HG03045 (cell line): ENCODE measurements at regions not wholly inside any gene's neighbourhood (a gene's known extent, or its start where the extent isn't known, plus 50 kb on each side); places are given as distances from the start of the nearest gene placed in this dataset.
"Not testable (repeated sequence)": the region's sequence is repeated elsewhere in the genome, so short reads cannot be mapped to it uniquely, and the experiment has no call there.

ENCODE experiments used
- ATAC-seq: cut with Tn5 transposase; IDR thresholded peaks from one replicate; pipeline ENCODE4 v1.9.1; 2021; ENCODE audit warnings: mild to moderate bottlenecking, moderate library complexity; ENCODE audit not compliant: unreplicated experiment

DNA sequence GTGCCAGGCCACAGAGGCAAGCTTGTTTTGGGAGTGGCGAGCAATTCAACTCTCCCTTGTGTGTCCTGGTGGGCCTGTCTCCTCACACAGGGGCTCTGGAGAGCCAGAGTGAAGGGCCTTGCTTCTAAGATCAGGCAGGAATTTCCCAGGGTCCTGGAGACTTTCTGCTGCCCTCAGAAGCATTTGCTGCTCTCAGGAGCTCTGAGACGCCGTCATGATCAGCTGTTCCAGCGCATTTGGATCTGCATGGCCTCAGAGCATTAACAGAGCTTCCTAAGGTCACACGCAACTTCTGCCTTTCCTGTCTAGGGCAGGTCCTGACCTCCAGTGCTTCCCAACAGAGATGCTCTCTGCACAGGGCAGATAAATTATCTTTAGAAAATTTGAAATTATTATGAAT lies 52.2 kb upstream of the C10orf90 start:
- no peak for ATAC-seq

DNA sequence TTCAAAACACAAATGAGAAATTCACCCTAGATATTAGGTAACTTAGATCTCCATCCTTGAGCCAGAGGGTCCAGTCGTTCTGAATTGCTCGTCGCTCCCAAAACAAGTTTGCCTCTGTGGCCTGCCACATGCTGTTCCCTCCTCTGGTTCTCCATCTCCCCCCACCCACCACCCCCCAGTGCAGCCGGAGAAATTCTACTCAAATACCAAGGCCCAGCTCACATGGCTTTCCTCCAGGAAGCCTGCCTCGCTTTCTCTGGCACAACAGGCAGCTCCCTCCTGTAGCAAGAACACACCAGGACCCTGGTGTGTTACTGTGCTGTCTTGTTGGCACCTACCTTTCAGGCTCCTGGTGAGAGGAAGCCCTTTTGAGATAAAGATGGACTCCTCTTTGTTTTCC lies 52.7 kb upstream of the C10orf90 start:
- no peak for ATAC-seq

DNA sequence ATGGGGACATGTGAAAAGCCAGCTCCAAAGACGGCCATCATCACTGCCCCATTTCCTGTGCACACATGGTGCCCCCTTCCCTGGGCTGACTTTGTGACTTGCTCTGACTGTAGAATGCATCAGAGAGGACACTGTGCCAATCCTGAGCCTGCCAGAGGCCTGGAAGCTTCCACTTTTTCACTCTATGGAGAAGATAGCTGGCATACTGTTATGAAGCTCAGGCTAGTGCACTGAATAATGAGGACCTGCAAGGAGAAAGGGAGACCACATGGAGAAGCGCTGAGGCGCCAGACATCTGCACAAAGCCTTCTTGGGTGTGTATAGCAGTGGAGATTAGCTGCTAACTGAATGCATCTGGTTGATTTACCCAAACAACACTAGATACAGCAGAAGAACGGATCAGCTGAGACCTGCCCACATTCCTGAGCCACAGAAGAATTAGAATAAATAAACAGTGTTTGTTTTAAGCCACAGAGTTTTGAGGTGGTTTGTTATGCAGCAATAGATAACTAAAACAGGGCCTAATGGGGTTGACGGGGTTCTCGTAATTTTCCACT lies 58.9 kb upstream of the C10orf90 start:
- no peak for ATAC-seq

DNA sequence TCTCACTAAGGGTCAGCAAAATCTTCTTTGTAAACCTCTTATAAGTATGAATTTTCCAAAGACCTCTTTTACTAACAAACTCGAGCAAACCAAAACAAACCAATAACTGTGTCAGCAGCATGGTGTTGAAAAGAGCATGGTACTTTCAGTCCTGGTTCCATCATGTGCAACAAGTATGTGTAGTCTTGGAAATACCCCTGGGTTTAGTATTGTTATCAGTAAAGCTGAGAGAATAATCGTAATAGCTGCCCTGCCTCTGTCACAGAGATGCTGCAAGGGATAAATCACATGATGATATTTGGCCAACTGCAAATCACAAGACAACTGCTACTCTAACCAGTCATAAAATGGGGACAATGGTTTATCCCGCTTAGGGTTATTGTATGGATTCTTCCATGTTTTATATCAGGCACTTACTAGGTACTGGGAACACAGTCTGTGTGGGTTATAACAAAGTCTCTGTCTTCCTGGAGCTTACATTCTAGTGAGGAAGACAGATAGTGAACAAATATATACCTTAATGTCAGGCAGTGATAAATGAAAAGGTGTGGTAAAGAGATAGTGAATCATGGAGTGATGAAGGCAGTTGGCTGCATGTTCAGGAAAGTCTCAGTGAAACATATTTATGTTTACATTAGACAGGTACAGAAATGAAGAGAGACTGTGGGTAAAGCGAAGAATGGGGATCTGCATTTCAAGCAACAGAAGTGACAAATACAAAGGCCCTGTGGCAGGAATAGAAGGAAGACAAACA lies 60.5 kb upstream of the C10orf90 start:
- no peak for ATAC-seq

DNA sequence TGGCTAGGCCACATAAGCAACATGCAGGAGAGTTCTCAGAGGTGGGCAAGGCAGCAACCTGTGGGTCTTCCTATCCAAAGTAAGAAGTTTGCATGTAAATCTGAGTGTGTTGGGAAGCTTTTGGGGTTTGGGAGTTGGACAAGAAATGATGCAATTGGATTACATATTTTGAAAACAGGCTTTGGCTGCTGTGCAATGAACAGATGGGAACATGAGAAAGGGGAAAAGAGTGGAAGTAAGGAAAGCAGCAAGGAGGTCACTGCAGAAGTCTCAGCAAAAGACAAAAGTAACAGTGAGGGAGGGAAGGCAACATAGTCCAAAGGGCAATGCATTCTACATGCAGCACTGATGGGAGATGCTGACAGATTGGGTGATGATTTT lies 61.1 kb upstream of the C10orf90 start:
- ATAC-seq, result no peak

DNA sequence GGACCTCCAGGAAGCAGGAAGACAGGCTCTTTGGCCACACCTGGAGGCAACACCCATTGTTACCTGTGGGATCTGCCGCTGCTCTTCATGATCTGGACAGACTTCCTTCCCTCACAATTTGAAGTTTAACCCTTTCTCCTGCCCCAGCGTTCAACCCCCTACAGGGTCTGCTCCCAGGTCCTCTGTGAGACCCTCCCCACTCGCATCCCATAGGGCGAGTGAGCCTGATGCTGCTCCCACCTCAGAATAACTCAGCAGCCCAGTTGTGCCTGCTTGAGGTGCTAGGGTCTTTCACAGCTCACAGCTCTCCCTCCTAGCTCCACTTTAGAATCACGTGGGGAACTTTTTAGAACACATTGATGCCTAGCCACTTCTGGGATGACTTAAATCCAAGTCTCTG lies 61.8 kb upstream of the C10orf90 start:
- ATAC-seq, result no peak

DNA sequence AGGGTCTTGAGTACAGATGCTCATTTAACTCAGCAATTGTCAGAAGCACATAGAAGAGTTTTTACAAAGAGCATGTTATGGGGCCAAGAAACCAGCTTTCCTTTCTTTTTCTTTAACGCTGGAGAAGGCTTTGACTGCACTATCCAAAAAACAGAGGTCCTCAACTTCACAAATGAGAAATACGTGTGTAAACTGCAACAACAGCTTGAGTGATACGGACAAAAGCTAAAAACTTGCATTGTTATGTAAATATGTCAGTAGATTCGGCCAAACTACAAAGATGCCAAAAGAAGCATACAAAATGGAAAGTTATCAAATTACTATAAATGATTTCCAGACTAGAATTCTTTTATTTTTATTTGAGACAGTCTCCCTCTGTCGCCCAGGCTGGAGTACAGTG lies 62.4 kb upstream of the C10orf90 start:
- no peak for ATAC-seq

DNA sequence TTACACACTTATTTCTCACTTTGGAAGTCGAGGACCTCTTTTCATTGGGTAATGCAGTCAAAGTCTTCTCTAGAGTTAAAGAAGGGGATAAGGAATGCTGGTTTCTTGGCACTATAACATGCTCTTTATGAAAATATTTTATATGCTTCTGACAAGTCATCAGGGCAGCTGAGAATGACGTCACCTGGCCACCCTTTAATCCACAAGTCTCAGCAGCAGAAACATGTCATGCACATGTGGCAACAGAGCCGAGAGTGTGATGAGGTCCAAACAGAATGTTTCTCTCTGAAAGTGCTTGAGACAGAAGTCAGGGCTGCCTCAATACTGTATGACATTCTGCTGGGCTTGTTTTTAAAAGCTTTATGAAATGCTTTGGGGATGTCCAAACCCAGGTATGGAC lies 63.5 kb upstream of the C10orf90 start:
- ATAC-seq, result no peak

DNA sequence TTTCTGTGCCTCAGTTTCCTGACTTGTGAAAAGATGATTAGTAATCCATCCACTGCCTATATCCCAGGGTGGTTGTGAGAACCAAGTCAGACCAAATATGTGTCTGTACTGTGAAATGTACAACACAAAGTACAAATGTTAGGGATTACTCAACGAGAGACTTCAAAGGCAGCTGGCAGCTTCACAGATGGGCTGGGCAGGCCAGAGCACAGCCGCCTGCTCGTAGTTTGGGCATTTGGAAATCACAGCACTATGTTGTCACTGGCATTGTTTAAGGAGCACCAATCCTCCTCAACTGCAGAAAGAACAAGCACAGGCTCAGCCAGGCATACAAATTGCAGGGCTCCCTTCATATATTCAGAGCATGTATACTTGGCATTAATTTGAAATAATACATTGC lies 64.5 kb upstream of the C10orf90 start:
- no peak for ATAC-seq

DNA sequence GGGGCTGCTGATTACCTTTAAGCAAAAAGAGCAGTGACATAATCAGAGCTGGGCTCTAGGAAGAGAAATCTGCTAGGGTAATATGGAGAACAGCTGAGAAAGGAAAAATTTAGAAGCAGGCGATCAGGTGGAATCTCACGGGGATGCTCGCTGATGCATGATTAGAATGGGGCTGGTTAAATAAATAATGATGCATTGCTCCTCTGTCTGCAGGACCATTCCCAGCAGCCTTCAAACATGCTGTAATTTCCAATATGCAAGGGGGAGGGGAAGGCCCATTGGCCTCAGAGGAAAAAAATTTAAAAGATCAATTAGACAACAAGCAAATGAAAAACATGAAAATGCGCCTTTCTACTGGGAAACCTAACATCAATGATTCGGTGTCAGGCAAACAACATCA lies 65.6 kb upstream of the C10orf90 start:
- ATAC-seq, result no peak

DNA sequence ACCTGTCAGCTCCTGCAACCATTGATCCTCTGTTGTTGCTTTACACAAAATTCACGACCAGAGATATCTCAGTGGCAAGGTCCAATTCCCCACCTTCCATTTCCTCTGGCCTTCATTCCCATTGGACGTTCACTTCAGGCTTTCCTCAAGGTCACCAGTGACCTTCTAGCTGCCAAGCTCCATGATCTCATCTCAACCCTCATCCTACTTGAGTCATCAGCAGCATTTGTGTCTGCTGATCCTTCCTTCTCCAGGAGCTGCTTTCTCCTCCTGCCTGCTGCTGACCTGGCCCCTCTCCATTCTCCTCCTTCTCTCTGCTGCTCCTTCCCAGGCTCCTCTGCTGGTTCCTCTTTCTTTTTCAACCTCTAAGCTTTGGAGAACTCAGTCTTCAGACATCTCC lies 66.2 kb upstream of the C10orf90 start:
- no peak for ATAC-seq

DNA sequence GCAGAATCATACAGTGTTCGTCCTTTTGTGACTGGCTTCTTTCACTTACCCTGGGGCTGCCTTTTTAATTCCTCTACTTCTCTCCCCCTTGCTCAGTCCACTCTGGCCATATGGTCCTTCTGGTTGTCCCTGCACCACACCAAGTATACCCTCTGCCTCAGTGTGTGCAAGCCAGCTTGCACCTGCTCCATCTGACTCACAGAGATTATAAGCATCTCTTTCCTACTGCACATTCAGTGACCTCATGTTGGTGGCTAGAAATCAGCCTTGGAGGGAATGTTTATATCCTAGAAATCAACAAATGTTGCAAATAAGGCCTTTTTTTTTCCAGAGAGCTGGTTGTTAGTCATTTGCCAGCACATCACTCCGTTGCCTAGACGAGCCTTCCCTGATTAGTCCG lies 67.5 kb upstream of the C10orf90 start:
- no peak for ATAC-seq

DNA sequence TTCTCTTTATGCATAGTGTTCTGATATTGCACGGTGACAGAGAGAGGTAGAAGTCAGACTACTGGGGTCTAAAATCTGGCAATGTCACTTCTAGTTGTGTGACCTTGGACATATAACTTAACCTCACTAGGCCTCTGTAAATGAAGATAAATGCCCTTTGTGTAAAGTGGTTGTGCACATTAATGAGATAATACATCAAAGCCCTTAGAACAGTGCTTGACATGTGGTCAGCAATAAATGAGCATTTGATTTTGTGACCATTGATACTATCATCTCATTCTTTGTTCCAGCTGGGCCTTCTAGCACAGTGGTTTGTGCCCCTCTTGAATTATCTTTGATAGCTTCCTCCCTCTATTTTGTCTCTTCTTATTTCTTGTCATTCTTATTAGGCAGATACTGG lies 74.1 kb upstream of the C10orf90 start:
- ATAC-seq, result no peak

DNA sequence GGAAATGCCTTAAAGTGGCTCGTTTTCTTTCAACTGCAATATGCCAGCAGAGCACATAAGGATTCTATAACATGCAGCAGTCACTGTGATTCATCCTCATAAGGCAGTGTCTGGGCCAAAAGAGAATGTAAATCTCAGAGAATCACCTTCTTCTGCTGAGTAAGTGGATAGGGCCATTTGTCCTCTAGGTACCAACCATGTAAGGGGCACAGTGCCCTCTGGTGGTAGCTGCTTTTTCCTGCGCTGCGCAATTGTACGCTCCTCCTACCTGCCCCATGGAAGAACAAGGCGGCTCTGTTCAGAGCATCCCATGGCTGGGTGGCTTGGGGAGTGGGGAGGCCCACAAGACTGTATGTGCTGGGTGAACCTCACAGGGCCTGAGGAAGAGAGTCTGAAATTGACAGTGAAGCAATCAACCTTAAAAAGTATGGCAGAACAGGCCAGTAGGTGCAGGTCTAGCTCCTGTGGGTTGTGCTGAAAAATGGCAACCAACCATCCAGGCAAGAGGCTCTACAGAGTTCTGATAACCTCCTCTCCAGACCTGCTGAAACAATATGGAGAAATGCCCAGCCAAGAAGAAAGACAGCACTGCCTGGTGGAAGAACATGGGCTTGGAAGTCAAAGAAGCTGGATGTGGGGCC lies 78.6 kb upstream of the C10orf90 start:
- ATAC-seq, result peak; percentile 56

DNA sequence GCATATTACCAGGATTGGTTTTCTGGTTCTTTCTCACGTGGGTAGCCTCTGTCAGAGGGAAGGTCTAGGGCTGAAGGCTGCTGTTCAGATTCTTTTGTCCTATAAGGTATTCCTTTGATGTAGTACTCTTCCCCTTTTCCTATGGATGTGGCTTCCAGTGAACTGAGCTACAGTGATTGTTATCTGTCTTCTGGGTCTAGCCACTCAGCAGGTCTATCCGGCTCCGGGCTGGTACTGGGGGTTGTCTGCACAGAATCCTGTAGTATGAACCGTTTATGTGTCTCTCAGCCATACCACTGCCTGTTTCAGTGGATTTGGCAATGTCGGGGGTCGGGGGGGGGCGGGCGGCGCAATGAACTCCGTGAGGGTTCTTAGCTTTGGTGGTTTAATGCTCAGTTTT lies 84.5 kb upstream of the C10orf90 start:
- no peak for ATAC-seq

DNA sequence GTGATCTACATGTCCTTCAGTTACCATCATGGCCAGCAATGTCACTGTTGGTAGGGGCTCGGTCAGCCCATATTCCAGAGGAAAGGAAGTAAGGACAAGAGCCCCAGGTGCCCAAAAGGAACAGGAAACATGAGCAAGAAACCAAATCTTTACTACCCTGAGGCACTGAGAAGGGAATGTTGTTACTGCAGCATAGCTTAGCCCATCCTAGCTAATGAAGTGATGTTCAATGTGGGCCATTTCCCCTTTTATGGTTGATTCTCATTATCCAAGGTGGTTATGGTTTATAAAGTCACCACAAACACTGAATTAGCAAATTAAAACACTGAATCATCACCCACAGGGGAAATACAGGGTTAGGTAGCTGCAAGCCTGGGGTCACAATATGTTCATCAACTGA lies 88.4 kb upstream of the C10orf90 start:
- no peak for ATAC-seq

DNA sequence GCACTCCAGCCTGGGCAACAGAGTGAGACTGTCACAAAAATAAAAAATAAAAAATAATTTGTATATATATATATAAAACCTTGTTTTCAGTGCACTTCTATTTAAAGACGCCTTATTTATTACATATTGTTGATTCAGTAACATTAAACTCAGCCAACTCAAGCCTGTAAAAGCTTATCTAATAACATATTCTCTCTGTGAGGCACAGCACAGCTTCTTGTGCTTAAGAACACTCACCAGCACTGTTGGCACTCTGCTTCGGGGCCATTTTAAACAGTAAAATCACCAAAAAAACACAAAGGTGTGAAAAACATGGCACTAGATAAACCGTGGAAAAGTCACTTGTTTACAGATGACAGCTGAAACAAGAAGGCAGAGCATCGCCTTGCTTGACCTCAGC lies 89.0 kb upstream of the C10orf90 start:
- ATAC-seq, result no peak

DNA sequence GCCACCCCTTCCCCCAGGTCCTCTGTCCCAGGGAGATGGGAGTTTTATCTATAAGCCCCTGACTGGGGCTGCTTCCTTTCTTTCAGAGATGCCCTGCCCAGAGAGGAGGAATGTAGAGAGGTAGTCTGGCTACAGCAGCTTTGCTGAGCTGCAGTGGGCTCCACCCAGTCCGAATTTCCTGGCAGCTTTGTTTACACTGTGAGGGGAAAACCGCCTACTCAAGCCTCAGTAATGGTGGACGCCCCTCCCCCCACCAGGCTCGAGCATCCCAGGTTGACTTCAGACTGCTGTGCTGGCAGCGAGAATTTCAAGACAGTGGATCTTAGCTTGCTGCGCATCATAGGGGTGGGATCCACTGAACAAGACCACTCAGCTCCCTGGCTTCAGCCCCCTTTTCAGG lies 96.2 kb upstream of the C10orf90 start:
- ATAC-seq, result not testable (repeated sequence)

DNA sequence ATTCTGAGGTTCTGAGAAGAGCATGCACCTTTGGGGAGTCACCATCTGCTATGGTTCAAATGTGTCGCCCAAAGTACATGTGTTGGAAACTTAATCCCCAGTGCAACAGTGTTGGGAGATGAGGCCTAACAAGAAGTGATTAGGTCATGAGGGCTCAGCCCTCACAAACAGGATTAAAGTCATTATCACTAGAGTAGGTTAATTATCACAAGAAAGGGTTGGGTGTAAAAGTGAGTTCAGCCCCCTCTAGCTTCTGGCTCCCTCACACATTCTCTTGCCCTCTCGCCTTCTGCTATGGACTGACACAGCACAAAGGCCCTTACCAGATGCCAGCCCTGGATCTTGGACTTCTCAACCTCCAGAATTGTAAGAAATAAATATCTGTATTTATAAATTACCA lies 100.3 kb upstream of the C10orf90 start:
- no peak for ATAC-seq

DNA sequence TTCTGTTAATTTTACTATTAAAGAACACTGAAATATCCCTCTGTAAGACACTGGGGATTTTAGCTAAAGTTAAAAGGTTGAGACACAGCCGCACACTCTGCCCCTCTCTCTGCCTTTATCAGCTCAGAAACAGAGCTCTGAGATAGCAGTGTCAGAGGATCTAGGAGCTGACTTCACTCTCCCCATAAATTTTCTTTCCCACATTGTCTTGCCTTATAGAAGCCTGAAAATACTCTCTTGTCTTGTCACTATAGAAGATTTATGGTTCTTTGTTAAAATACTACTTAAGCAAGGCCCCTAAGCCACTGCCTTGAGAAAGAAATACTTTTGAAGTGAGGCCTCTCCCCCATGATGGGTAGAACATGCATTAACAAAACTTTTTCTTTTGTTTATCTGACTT lies 105.7 kb upstream of the C10orf90 start:
- ATAC-seq, result no peak

DNA sequence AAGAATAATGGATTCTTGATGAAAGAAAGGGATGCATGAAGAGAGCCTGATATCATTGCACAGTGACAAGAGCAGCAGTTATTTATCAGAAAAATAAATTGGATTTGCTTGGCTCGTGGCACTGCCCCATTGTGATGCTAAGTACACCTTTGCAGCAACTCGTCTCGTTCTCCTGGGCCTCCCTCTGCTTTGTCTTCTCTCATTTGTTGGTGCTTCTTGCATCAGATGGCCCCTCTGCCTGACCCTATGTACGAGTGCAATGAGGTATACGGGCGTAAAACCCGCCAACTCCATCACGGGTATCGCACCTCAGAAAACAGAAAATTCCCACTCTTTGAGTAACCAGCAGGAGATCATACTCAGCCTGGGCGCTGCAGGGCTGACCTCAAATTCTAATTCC lies 107.2 kb upstream of the C10orf90 start:
- ATAC-seq, result no peak

DNA sequence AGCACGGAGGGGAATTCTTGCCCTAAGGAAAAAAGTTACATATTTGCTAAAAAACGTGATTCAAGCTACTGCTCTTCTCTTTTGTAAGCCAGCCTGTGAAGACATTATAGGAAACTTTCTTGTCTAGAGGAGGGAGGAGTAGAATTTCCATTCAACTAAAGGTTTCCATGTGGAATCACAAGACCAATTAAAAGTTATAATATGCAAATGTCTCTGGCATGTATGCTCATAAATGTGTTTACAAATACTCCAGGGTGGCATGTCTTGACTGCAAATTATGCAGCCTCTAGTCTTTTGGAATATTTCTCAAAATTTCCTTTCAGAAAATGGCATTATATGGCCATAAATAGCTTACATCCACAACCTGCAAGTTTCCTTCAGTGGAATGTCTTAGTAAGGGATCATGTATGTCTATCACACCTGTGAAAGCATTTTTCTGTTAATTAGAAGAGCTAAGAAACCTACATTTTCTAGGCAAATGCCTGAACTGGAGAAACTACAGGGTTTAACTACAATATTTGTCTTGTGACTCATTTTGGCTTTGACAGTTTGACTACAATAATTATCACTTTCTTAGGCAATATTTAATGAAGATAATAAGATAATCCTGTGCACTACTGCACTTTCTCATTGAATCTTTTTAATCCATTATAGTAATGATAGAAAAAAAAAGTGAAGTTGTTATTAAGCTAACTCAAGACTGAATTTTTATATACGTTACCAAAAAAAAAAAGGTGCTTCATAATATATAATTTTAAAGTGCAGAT lies 111.1 kb upstream of the C10orf90 start:
- ATAC-seq, result no peak
